HepG2 (cell line): ENCODE measurements at regions not wholly inside any gene's neighbourhood (a gene's known extent, or its start where the extent isn't known, plus 50 kb on each side); places are given as distances from the start of the nearest gene placed in this dataset.

Source experiments
- ATAC-seq: fragments of 200-7000 bp; cut with Tn5 transposase; 3 replicates; pipeline ENCODE4 v1.9.1; 2020; ENCODE audit warnings: mild to moderate bottlenecking, moderate library complexity
- BruUV-seq: library from RNA; stranded (reverse); fragments of 400-500 nt; replicated peaks from 2 replicates; lab custom pipeline; 2021; lab: Mats Ljungman, UMichigan
- CTCF ChIA-PET: fragments of 300-600 bp; formaldehyde crosslinking; extraction: SDS; loops from one replicate; lab custom pipeline; 2021; ENCODE audit warnings: low total read pairs, inconsistent platforms, low intra/inter-chr PET ratio; lab: Yijun Ruan, JAX
- POLR2A ChIA-PET: fragments of 350-600 bp; sonication (Branson Sonifier 250); formaldehyde crosslinking; loops from one replicate; lab custom pipeline; 2020; ENCODE audit warnings: antibody characterized with exemption, inconsistent platforms; lab: Yijun Ruan, JAX
- DNase-seq: peaks from one replicate; pipeline ENCODE4 v3.0.0-alpha.2; 2015; ENCODE audit warnings: low spot score
- FAIRE-seq: peaks from 3 replicates; lab custom pipeline; 2011; peaks lifted over from hg19 to GRCh38; lab: Jason Lieb, UNC
- H2AFZ ChIP-seq: one replicate; pipeline ENCODE4 v1.6.1; 2011; ENCODE audit warnings: low read length, inconsistent platforms
- H3K27ac ChIP-seq: fragments of 300-600 bp; 3 replicates; pipeline ENCODE4 v1.8.0; 2011; ENCODE audit warnings: mixed run types, mild to moderate bottlenecking, mixed read lengths, low read length, inconsistent platforms; ENCODE audit not compliant: insufficient read depth; ENCODE audit errors: extremely low read length
- H3K27me3 ChIP-seq, 2 experiments: fragments of 200-600 bp in 1 of 2; 2 replicates in 1 of 2; 3 replicates in 1 of 2; pipeline versions ENCODE4 v1.6.0 to v1.8.0; 2011; ENCODE audit warnings: low read length in 2 of 2, mild to moderate bottlenecking in 2 of 2, moderate library complexity in 2 of 2, inconsistent platforms in 1 of 2; ENCODE audit not compliant: insufficient read depth in 2 of 2, control insufficient read depth in 1 of 2
- H3K36me3 ChIP-seq, 2 experiments: fragments of 200-600 bp in 1 of 2; replicated peaks in 1 of 2; 2 replicates in 1 of 2; 3 replicates in 1 of 2; pipeline versions ENCODE4 v1.5.1 to v1.8.0; 2011; ENCODE audit warnings: low read length in 2 of 2, inconsistent platforms in 1 of 2; ENCODE audit not compliant: insufficient read depth in 2 of 2, control insufficient read depth in 1 of 2
- H3K4me1 ChIP-seq: 2 replicates; pipeline ENCODE4 v1.5.1; 2012; ENCODE audit warnings: low read length, inconsistent platforms; ENCODE audit not compliant: insufficient read depth
- H3K4me2 ChIP-seq: 2 replicates; pipeline ENCODE4 v1.6.0; 2011; ENCODE audit warnings: low read depth, low read length, inconsistent platforms
- H3K4me3 ChIP-seq, 3 experiments: fragments of 200-600 bp in 1 of 3; sonication (generic), shearing (Covaris generic) in 1 of 3; replicated peaks in 1 of 3; 2 replicates each; pipeline ENCODE4 v1.5.1; 2011 to 2016; ENCODE audit warnings: low read length in 3 of 3, inconsistent platforms in 2 of 3, low read depth in 2 of 3, mild to moderate bottlenecking in 2 of 3, control low read depth in 1 of 3, mixed read lengths in 1 of 3; ENCODE audit not compliant: insufficient read depth in 1 of 3
- H3K79me2 ChIP-seq: one replicate; pipeline ENCODE4 v1.6.1; 2011; ENCODE audit warnings: low read length, inconsistent platforms; ENCODE audit not compliant: insufficient read depth
- H3K9ac ChIP-seq: 2 replicates; pipeline ENCODE4 v1.6.0; 2011; ENCODE audit warnings: mild to moderate bottlenecking, low read depth, low read length, inconsistent platforms; ENCODE audit not compliant: insufficient read depth
- H3K9me3 ChIP-seq: 2 replicates; pipeline ENCODE4 v1.5.1; 2012; ENCODE audit warnings: mild to moderate bottlenecking, low read length
- H4K20me1 ChIP-seq: 2 replicates; pipeline ENCODE4 v1.6.0; 2011; ENCODE audit warnings: inconsistent platforms, mild to moderate bottlenecking, low read length, moderate library complexity; ENCODE audit not compliant: insufficient read depth
- ELF1 ChIP-seq: sonication (generic); formaldehyde crosslinking; IDR thresholded peaks from 2 replicates; pipeline ENCODE4 v1.4.0; 2020; ENCODE audit warnings: missing genetic modification reagents
- GTF2F1 ChIP-seq: fragments of 150-350 bp; IDR thresholded peaks from 2 replicates; pipeline ENCODE4 v1.6.1; 2014; ENCODE audit warnings: low read length
- SRF ChIP-seq: IDR thresholded peaks from 2 replicates; pipeline ENCODE4 v1.6.1; 2011; ENCODE audit warnings: mild to moderate bottlenecking, low read depth, low read length, moderate library complexity
- ZIK1 ChIP-seq: sonication (generic); formaldehyde crosslinking; IDR thresholded peaks from 2 replicates; pipeline ENCODE4 v1.5.0; 2020; ENCODE audit warnings: mild to moderate bottlenecking, low read depth, missing genetic modification reagents, borderline replicate concordance
- WGBS: methylation state at CpG from one replicate; pipeline ENCODE4 v1.1.6; 2017; ENCODE audit warnings: low lambda C conversion rate; 5-methylcytosine and 5-hydroxymethylcytosine counted together
- in situ Hi-C: cut with HindIII; loops from 2 replicates; pipeline ENCODE4 v1.10.0; 2017; ENCODE audit warnings: low pct_unique_long_range_greater_than_20kb; ENCODE audit not compliant: extremely low pct_ligation_motif_present
- intact Hi-C: fragments of 100-400 bp; cut with micrococcal nuclease; formaldehyde crosslinking; loops from one replicate; pipeline ENCODE4 v1.10.0; 2022; ENCODE audit not compliant: unreplicated experiment
- TF ChIP-seq, protein P1 (sequence below): sonication (generic); formaldehyde crosslinking; IDR thresholded peaks from 2 replicates; pipeline ENCODE4 v1.5.0; 2020; ENCODE audit warnings: mild to moderate bottlenecking, missing genetic modification reagents, borderline replicate concordance
- TF ChIP-seq, protein P2 (sequence below): IDR thresholded peaks from 2 replicates; pipeline ENCODE4 v1.6.1; 2016; ENCODE audit warnings: mild to moderate bottlenecking, missing biosample characterization, missing genetic modification reagents
- TF ChIP-seq, protein P3 (sequence below): sonication (generic); formaldehyde crosslinking; IDR thresholded peaks from 2 replicates; pipeline ENCODE4 v1.4.0; 2020; ENCODE audit warnings: mild to moderate bottlenecking, missing genetic modification reagents

DNA sequence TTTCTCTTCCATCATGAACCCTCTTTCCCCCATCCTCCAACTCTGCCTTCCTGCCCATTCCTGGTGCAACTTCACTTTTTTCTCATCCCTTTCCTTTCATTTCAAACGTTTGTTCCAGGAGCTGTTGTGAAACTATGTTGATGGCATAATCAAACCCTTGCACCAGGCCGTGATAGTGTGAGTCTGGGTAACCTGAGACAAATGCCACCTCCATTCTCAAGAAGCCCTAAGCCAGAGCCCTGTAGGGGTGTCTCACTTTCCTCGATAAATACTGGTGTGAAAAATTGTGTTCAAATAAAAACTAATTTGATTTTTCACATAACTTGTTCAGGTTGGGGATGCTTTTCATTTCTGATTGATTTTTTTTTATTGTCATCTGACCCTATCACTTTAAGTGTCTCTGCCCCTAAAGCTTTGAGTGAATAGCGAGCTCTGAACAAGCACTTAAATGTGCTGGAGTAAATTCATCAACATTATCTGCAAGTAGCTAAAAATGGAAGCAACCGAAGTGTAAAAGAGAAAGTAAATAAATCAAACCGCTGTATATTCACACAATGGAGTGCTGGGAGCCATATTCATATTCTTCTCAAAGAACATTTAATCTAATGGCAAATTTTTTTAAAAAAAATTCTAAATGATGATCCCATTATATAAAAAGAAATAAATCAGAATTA is 303.1 kb upstream of the CDYL start:
- H3K27me3 ChIP-seq: peaks cover 0 to 40% of the 10 kb centered on the region in 2 experiments; a peak in 2 of 5 replicates
- no peak for TF ChIP-seq ELF1 (CRISPR knock-in tag)
- no peak for TF ChIP-seq SRF
- TF ChIP-seq ZIK1 (CRISPR knock-in tag): no peak
- TF ChIP-seq, protein P1, sequence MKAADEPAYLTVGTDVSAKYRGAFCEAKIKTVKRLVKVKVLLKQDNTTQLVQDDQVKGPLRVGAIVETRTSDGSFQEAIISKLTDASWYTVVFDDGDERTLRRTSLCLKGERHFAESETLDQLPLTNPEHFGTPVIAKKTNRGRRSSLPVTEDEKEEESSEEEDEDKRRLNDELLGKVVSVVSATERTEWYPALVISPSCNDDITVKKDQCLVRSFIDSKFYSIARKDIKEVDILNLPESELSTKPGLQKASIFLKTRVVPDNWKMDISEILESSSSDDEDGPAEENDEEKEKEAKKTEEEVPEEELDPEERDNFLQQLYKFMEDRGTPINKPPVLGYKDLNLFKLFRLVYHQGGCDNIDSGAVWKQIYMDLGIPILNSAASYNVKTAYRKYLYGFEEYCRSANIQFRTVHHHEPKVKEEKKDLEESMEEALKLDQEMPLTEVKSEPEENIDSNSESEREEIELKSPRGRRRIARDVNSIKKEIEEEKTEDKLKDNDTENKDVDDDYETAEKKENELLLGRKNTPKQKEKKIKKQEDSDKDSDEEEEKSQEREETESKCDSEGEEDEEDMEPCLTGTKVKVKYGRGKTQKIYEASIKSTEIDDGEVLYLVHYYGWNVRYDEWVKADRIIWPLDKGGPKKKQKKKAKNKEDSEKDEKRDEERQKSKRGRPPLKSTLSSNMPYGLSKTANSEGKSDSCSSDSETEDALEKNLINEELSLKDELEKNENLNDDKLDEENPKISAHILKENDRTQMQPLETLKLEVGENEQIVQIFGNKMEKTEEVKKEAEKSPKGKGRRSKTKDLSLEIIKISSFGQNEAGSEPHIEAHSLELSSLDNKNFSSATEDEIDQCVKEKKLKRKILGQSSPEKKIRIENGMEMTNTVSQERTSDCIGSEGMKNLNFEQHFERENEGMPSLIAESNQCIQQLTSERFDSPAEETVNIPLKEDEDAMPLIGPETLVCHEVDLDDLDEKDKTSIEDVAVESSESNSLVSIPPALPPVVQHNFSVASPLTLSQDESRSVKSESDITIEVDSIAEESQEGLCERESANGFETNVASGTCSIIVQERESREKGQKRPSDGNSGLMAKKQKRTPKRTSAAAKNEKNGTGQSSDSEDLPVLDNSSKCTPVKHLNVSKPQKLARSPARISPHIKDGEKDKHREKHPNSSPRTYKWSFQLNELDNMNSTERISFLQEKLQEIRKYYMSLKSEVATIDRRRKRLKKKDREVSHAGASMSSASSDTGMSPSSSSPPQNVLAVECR (CRISPR knock-in tag): no peak
- TF ChIP-seq, protein P2, sequence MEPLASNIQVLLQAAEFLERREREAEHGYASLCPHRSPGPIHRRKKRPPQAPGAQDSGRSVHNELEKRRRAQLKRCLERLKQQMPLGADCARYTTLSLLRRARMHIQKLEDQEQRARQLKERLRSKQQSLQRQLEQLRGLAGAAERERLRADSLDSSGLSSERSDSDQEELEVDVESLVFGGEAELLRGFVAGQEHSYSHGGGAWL (CRISPR knock-in tag): no peak
- TF ChIP-seq GTF2F1: no peak
- TF ChIP-seq, protein P3, sequence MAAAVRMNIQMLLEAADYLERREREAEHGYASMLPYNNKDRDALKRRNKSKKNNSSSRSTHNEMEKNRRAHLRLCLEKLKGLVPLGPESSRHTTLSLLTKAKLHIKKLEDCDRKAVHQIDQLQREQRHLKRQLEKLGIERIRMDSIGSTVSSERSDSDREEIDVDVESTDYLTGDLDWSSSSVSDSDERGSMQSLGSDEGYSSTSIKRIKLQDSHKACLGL (CRISPR knock-in tag): no peak
- intact Hi-C loops (no loop called here), in situ Hi-C loops (no loop called here)
- BruUV-seq: no TSS peak
- WGBS: 25% methylated on average over 6 of the region's 6 CpGs
- ChIA-PET CTCF (no interaction called here), POLR2A (no interaction called here)
- H3K27ac ChIP-seq: no peak overlapping the region
- DNase-seq (no peak), ATAC-seq (no peak), FAIRE-seq (no peak)
- no peaks in the 10 kb centered on the region for H3K4me1 ChIP-seq
- no peaks in the 10 kb centered on the region for H3K79me2 ChIP-seq
- no peak overlapping the region for H3K9ac ChIP-seq
- no peaks in the 10 kb centered on the region for H3K36me3 ChIP-seq
- peaks cover 18% of the 10 kb centered on the region for H3K9me3 ChIP-seq
- H2AFZ ChIP-seq: no peak overlapping the region
- no peak overlapping the region for H3K4me3 ChIP-seq
- H4K20me1 ChIP-seq: no peaks in the 10 kb centered on the region
- no peak overlapping the region for H3K4me2 ChIP-seq
